ENCODE measurements at regions not wholly inside any gene's neighbourhood (a gene's known extent, or its start where the extent isn't known, plus 50 kb on each side); places are given as distances from the start of the nearest gene placed in this dataset.

GRCh38 chr7:24341691-24342413 is 57.9 kb downstream of the NPY start:
- Histone ChIP-seq H3K9me3 (no peaks in the 10 kb centered on the region), H3K4me1 (no peaks in the 10 kb centered on the region), H3K36me3 (no peaks in the 10 kb centered on the region), H3K4me3 (no peak overlapping the region), H3K27me3 (no peaks in the 10 kb centered on the region), H3K27ac (no peak overlapping the region)
- intact Hi-C loops (cut with DNase I; ENCODE audit: low total_unique reads), result no loop called here
- no peak for DNase-seq
- no peak for TF ChIP-seq CTCF (IDR thresholded peaks at IDR 0.05)

- intact Hi-C loops (cut with DNase I; ENCODE audit: low total_unique reads), result no loop called here
Observed at GRCh38 chr7:24343614-24344013, 59.6 kb downstream of the NPY start.

GRCh38 chr7:24346129-24346528 is 62.1 kb downstream of the NPY start:
- H3K27me3 ChIP-seq, result no peaks in the 10 kb centered on the region
- no peaks in the 10 kb centered on the region for H3K9me3 ChIP-seq
- no peaks in the 10 kb centered on the region for H3K4me1 ChIP-seq
- no peak for TF ChIP-seq CTCF (IDR thresholded peaks at IDR 0.05)
- intact Hi-C loops (cut with DNase I; ENCODE audit: low total_unique reads), result no loop called here
- no peaks in the 10 kb centered on the region for H3K36me3 ChIP-seq
- H3K27ac ChIP-seq, result no peak overlapping the region
- no peak overlapping the region for H3K4me3 ChIP-seq
- no peak for DNase-seq

More at GRCh38 chr7:24343614-24344013, 59.6 kb downstream of the NPY start:
- no peaks in the 10 kb centered on the region for H3K4me1 ChIP-seq
- H3K27me3 ChIP-seq, result no peaks in the 10 kb centered on the region
- H3K36me3 ChIP-seq, result no peaks in the 10 kb centered on the region
- H3K9me3 ChIP-seq, result no peaks in the 10 kb centered on the region
- DNase-seq, result no peak
- H3K27ac ChIP-seq, result no peak overlapping the region
- no peak overlapping the region for H3K4me3 ChIP-seq
- no peak for TF ChIP-seq CTCF (IDR thresholded peaks at IDR 0.05)

GRCh38 chr7:24346716-24347115 is 62.7 kb downstream of the NPY start:
- H3K36me3 ChIP-seq, result no peaks in the 10 kb centered on the region
- TF ChIP-seq CTCF (IDR thresholded peaks at IDR 0.05), result no peak
- no peak overlapping the region for H3K27ac ChIP-seq
- intact Hi-C loops (cut with DNase I; ENCODE audit: low total_unique reads), result no loop called here
- no peaks in the 10 kb centered on the region for H3K4me1 ChIP-seq
- no peaks in the 10 kb centered on the region for H3K9me3 ChIP-seq
- DNase-seq, result no peak
- no peaks in the 10 kb centered on the region for H3K27me3 ChIP-seq
- H3K4me3 ChIP-seq, result no peak overlapping the region

- intact Hi-C loops (cut with DNase I; ENCODE audit: low total_unique reads), result no loop called here
- TF ChIP-seq CTCF (IDR thresholded peaks at IDR 0.05), result no peak
- no peaks in the 10 kb centered on the region for H3K36me3 ChIP-seq
- H3K4me3 ChIP-seq, result no peak overlapping the region
- H3K9me3 ChIP-seq, result no peaks in the 10 kb centered on the region
- no peaks in the 10 kb centered on the region for H3K27me3 ChIP-seq
- no peaks in the 10 kb centered on the region for H3K4me1 ChIP-seq
- no peak overlapping the region for H3K27ac ChIP-seq
- DNase-seq, result no peak
Observed at GRCh38 chr7:24349339-24349738, 65.3 kb downstream of the NPY start.

- intact Hi-C loops (cut with DNase I; ENCODE audit: low total_unique reads), result no loop called here
- no peak for TF ChIP-seq CTCF (IDR thresholded peaks at IDR 0.05)
- H3K27me3 ChIP-seq, result no peaks in the 10 kb centered on the region
Observed at GRCh38 chr7:24354456-24354855, 70.5 kb downstream of the NPY start.

More at GRCh38 chr7:24354456-24354855, 70.5 kb downstream of the NPY start:
- DNase-seq, result no peak
- Histone ChIP-seq H3K4me3 (no peak overlapping the region), H3K27ac (no peak overlapping the region), H3K36me3 (no peaks in the 10 kb centered on the region), H3K9me3 (no peaks in the 10 kb centered on the region), H3K4me1 (no peaks in the 10 kb centered on the region)
